DND-41 (cell line): ENCODE measurements at regions not wholly inside any gene's neighbourhood (a gene's known extent, or its start where the extent isn't known, plus 50 kb on each side); places are given as distances from the start of the nearest gene placed in this dataset.

Source experiments
- ATAC-seq: fragments of 200-7000 bp; cut with Tn5 transposase; 3 replicates; pipeline ENCODE4 v1.9.1; 2021; ENCODE audit warnings: low read depth; ENCODE audit not compliant: insufficient read depth
- DNase-seq: peaks from one replicate; pipeline ENCODE4 v3.0.0-alpha.2; 2020
- H2AFZ ChIP-seq: 2 replicates; pipeline ENCODE4 v1.6.0; 2012; ENCODE audit warnings: low read depth, low read length
- H3K27ac ChIP-seq: 2 replicates; pipeline ENCODE4 v1.5.1; 2012; ENCODE audit warnings: low read length, inconsistent platforms
- H3K27me3 ChIP-seq: fragments of 200-600 bp; sonication (generic); 2 replicates; pipeline ENCODE4 v1.6.0; 2012; ENCODE audit warnings: low read length, mild to moderate bottlenecking, inconsistent platforms; ENCODE audit not compliant: insufficient read depth, poor library complexity
- H3K36me3 ChIP-seq: 2 replicates; pipeline ENCODE4 v1.5.1; 2012; ENCODE audit warnings: low read length, inconsistent platforms; ENCODE audit not compliant: insufficient read depth
- H3K4me1 ChIP-seq: 2 replicates; pipeline ENCODE4 v1.5.1; 2012; ENCODE audit warnings: mild to moderate bottlenecking, low read length; ENCODE audit not compliant: insufficient read depth
- H3K4me2 ChIP-seq: 2 replicates; pipeline ENCODE4 v1.6.0; 2012; ENCODE audit warnings: mild to moderate bottlenecking, moderate library complexity, low read length, inconsistent platforms; ENCODE audit not compliant: insufficient read depth
- H3K4me3 ChIP-seq, 2 experiments: fragments of 200-600 bp in 1 of 2; shearing (Covaris generic) in 1 of 2; 2 replicates each; pipeline ENCODE4 v1.5.1; 2012 to 2016; ENCODE audit warnings: inconsistent platforms in 2 of 2, low read length in 2 of 2, mild to moderate bottlenecking in 2 of 2, low read depth in 1 of 2, moderate library complexity in 1 of 2
- H3K79me2 ChIP-seq: 2 replicates; pipeline ENCODE4 v1.6.0; 2012; ENCODE audit warnings: low read length, inconsistent platforms; ENCODE audit not compliant: insufficient read depth
- H3K9ac ChIP-seq: 2 replicates; pipeline ENCODE4 v1.6.0; 2012; ENCODE audit warnings: low read depth, mild to moderate bottlenecking, inconsistent platforms, low read length, moderate library complexity
- H3K9me3 ChIP-seq: 2 replicates; pipeline ENCODE4 v1.5.1; 2012; ENCODE audit warnings: low read length, moderate library complexity, mild to moderate bottlenecking, inconsistent platforms; ENCODE audit not compliant: insufficient read depth, severe bottlenecking
- H4K20me1 ChIP-seq: 2 replicates; pipeline ENCODE4 v1.6.0; 2012; ENCODE audit warnings: low read length; ENCODE audit not compliant: insufficient read depth
- EZH2 ChIP-seq: IDR thresholded peaks from 3 replicates; pipeline ENCODE4 v1.6.1; 2012; ENCODE audit warnings: borderline replicate concordance, low read depth, mild to moderate bottlenecking, moderate library complexity, low read length, inconsistent platforms; ENCODE audit not compliant: severe bottlenecking
- TF ChIP-seq, protein P1 (sequence below): IDR thresholded peaks from 2 replicates; pipeline ENCODE4 v1.5.1; 2012; ENCODE audit warnings: borderline replicate concordance, low read length, moderate library complexity, mild to moderate bottlenecking; ENCODE audit not compliant: poor library complexity, severe bottlenecking; ENCODE audit errors: extremely low read depth

DNA sequence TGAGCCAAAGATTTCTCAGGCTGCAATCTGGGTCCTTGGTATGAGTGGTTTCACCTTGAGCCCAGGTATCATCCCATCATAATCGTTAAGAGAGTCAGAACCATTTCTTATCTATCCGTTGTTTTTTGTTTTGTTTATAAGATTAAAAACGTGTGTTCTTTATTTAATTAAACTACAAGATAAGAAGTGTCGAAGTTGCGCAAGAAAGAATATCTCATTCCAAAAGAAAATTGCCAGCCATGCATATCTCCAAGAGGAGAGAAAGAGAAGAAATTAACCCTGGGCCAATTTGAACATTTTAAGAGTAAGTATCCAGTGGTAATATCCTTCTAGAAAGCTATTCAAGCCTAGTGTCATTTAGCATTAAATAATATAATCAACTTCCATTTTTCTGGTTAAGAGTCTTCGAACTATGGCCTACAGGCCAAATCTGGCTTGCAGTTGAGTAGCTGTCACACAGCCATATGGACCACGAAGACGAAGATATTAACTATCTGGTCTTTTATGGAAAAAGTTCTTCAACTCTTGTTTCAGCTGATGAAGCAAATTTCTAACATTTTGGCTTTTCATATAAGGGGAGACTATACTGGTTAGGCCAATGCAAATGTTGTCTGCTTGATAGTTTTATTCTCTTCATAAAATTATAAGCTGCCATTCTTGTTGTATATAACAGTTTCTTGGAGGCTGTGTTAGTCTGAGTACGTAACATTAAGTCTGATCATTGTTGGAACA is 576.4 kb downstream of the REEP3 start:
- no peak for ATAC-seq
- DNase-seq, result no peak
- Histone ChIP-seq H3K4me3 (no peak overlapping the region), H2AFZ (no peak overlapping the region), H3K4me1 (no peaks in the 10 kb centered on the region), H3K27ac (no peak overlapping the region), H3K9ac (no peak overlapping the region), H3K36me3 (no peaks in the 10 kb centered on the region), H3K9me3 (no peaks in the 10 kb centered on the region), H3K79me2 (no peaks in the 10 kb centered on the region), H3K4me2 (no peak overlapping the region), H4K20me1 (no peaks in the 10 kb centered on the region), H3K27me3 (no peaks in the 10 kb centered on the region)
- TF ChIP-seq EZH2, result no peak
- TF ChIP-seq, protein P1, sequence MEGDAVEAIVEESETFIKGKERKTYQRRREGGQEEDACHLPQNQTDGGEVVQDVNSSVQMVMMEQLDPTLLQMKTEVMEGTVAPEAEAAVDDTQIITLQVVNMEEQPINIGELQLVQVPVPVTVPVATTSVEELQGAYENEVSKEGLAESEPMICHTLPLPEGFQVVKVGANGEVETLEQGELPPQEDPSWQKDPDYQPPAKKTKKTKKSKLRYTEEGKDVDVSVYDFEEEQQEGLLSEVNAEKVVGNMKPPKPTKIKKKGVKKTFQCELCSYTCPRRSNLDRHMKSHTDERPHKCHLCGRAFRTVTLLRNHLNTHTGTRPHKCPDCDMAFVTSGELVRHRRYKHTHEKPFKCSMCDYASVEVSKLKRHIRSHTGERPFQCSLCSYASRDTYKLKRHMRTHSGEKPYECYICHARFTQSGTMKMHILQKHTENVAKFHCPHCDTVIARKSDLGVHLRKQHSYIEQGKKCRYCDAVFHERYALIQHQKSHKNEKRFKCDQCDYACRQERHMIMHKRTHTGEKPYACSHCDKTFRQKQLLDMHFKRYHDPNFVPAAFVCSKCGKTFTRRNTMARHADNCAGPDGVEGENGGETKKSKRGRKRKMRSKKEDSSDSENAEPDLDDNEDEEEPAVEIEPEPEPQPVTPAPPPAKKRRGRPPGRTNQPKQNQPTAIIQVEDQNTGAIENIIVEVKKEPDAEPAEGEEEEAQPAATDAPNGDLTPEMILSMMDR, result no peak

DNA sequence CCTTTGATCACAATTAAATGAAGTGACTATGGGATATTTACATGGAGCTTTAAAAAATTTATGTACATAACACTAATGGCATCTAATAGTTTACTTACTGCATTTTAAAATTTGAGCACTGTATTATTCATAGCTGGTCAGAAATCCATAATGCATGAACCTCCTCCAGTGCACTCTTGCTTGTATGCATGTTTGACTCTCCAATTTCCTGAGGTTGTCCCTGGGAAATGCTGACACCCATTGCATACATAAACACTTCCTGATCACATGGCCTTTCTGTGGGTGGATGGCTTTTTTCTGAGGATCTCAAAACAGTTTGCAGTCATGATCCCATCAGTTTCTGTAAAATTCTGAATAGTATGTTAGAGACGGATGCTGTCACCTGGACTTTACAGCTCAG is 577.8 kb downstream of the REEP3 start:
- DNase-seq, result no peak
- TF ChIP-seq, protein P1, result no peak
- TF ChIP-seq EZH2, result no peak
- no peak overlapping the region for H3K27ac ChIP-seq
- no peaks in the 10 kb centered on the region for H3K4me1 ChIP-seq
- H3K79me2 ChIP-seq, result no peaks in the 10 kb centered on the region
- H2AFZ ChIP-seq, result no peak overlapping the region
- no peaks in the 10 kb centered on the region for H4K20me1 ChIP-seq
- no peak overlapping the region for H3K4me3 ChIP-seq
- H3K27me3 ChIP-seq, result no peaks in the 10 kb centered on the region
- H3K9me3 ChIP-seq, result no peaks in the 10 kb centered on the region
- H3K36me3 ChIP-seq, result no peaks in the 10 kb centered on the region
- no peak overlapping the region for H3K4me2 ChIP-seq
- no peak for ATAC-seq
- H3K9ac ChIP-seq, result no peak overlapping the region

DNA sequence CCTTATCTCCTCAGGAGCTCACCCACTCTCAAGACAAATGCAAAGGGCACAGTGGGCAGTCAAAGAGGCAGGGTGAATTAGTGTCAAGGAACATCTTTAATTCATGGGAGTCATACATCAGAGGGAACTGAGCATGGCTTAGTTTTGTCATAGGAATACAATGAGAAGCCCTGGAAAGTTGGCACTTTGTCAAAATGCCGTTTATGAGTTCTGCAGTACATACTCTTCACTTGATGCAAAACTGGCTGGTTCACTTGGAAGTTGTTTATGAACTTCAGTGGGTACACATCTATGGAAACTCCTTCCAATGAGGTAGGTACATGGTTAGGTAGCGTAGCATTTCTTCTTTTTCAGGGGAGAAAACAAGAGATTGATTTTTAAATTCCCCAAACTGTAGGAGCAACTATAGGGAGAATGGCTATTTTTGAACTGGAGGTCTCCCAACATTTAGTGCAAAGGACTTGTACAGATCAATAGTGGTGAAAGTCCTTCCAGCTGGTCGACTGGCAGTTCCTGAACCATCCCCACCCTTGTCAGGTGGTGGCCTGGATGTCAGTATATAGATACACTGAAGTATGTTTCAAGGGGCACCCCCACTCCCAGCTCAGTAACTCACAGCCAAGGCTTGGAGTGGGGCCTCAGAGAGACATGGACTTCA is 580.5 kb downstream of the REEP3 start:
- no peak overlapping the region for H3K4me3 ChIP-seq
- H3K9me3 ChIP-seq, result no peaks in the 10 kb centered on the region
- TF ChIP-seq, protein P1, result no peak
- no peak for TF ChIP-seq EZH2
- H3K27ac ChIP-seq, result no peak overlapping the region
- H3K27me3 ChIP-seq, result no peaks in the 10 kb centered on the region
- H3K4me2 ChIP-seq, result no peak overlapping the region
- H4K20me1 ChIP-seq, result no peaks in the 10 kb centered on the region
- no peak for DNase-seq
- H3K9ac ChIP-seq, result no peak overlapping the region
- H2AFZ ChIP-seq, result no peak overlapping the region
- no peaks in the 10 kb centered on the region for H3K4me1 ChIP-seq
- ATAC-seq, result no peak
- no peaks in the 10 kb centered on the region for H3K36me3 ChIP-seq
- H3K79me2 ChIP-seq, result no peaks in the 10 kb centered on the region
